Uterus (tissue), 2 donors: ENCODE measurements at regions not wholly inside any gene's neighbourhood (a gene's known extent, or its start where the extent isn't known, plus 50 kb on each side); places are given as distances from the start of the nearest gene placed in this dataset.

Experiments used
- CTCF ChIP-seq, 4 experiments: fragments of 200-600 bp in 2 of 4; fragments of 450-650 bp in 2 of 4; sonication (generic) in 2 of 4; IDR thresholded peaks; one replicate each; pipeline ENCODE4 v1.5.1; 2016 to 2019; ENCODE audit warnings: antibody characterized with exemption in 4 of 4, mild to moderate bottlenecking in 2 of 4, moderate library complexity in 1 of 4
- POLR2A ChIP-seq, 2 donors: fragments of 450-650 bp; IDR thresholded peaks; one replicate each; pipeline ENCODE4 v1.6.1; 2016; ENCODE audit warnings: antibody characterized with exemption in 2 of 2, mild to moderate bottlenecking in 1 of 2, moderate library complexity in 1 of 2

GRCh38 chr5:165370794-165371193 lies 1865.4 kb downstream of the MAT2B start:
- no peak for TF ChIP-seq POLR2A (IDR thresholded peaks at IDR 0.05)
- no peak for TF ChIP-seq CTCF (IDR thresholded peaks at IDR 0.05)
